Calu3 (cell line): ENCODE measurements at regions not wholly inside any gene's neighbourhood (a gene's known extent, or its start where the extent isn't known, plus 50 kb on each side); places are given as distances from the start of the nearest gene placed in this dataset.

Experiments used
- BruUV-seq: library from RNA; stranded (reverse); fragments of 400-500 nt; replicated peaks from 2 replicates; lab custom pipeline; 2021; lab: Mats Ljungman, UMichigan
- CTCF ChIA-PET: fragments of 300-600 bp; sonication (Branson Sonifier 250); formaldehyde crosslinking; loops from one replicate; lab custom pipeline; 2022; ENCODE audit warnings: antibody characterized with exemption; lab: Charles Lee
- DNase-seq: peaks from one replicate; pipeline ENCODE4 v3.0.0; 2022
- H3K27ac Mint-ChIP-seq: one replicate; pipeline ENCODE4 v1.8.0; 2022; ENCODE audit warnings: mixed read lengths; ENCODE audit not compliant: unreplicated experiment
- H3K27me3 Mint-ChIP-seq: one replicate; pipeline ENCODE4 v1.8.0; 2022; ENCODE audit warnings: mixed read lengths; ENCODE audit not compliant: unreplicated experiment
- H3K36me3 Mint-ChIP-seq: one replicate; pipeline ENCODE4 v1.8.0; 2022; ENCODE audit warnings: mild to moderate bottlenecking, moderate library complexity, mixed read lengths; ENCODE audit not compliant: insufficient read depth, unreplicated experiment
- H3K4me1 Mint-ChIP-seq: one replicate; pipeline ENCODE4 v1.8.0; 2022; ENCODE audit warnings: mild to moderate bottlenecking, low read depth, mixed read lengths; ENCODE audit not compliant: unreplicated experiment
- H3K4me3 Mint-ChIP-seq: one replicate; pipeline ENCODE4 v1.8.0; 2022; ENCODE audit warnings: mild to moderate bottlenecking, low read depth, moderate library complexity, mixed read lengths; ENCODE audit not compliant: unreplicated experiment
- H3K9me3 Mint-ChIP-seq: one replicate; pipeline ENCODE4 v1.8.0; 2022; ENCODE audit warnings: low read depth, mixed read lengths; ENCODE audit not compliant: unreplicated experiment
- CTCF ChIP-seq: fragments of 200-600 bp; IDR thresholded peaks from one replicate; pipeline ENCODE4 v1.8.0; 2022; ENCODE audit warnings: antibody characterized with exemption; ENCODE audit not compliant: unreplicated experiment
- intact Hi-C: fragments of 100-400 bp; cut with micrococcal nuclease; formaldehyde crosslinking; loops from one replicate; pipeline ENCODE4 v1.10.0; 2022; ENCODE audit not compliant: unreplicated experiment

GRCh38 chr11:76728227-76728626 lies 54.9 kb upstream of the TSKU start:
- CTCF ChIA-PET = no interaction called here
- no peaks in the 10 kb centered on the region for H3K4me1 Mint-ChIP-seq
- peaks cover 71% of the 10 kb centered on the region for H3K27me3 Mint-ChIP-seq
- DNase-seq = no peak
- peaks cover 3% of the 10 kb centered on the region for H3K36me3 Mint-ChIP-seq
- no TSS peak for BruUV-seq
- H3K27ac Mint-ChIP-seq = no peak overlapping the region
- TF ChIP-seq CTCF = no peak
- no peaks in the 10 kb centered on the region for H3K9me3 Mint-ChIP-seq
- intact Hi-C loops = no loop called here
- no peak overlapping the region for H3K4me3 Mint-ChIP-seq

GRCh38 chr11:76728778-76729177 lies 54.4 kb upstream of the TSKU start:
- Mint-ChIP-seq H3K27ac (no peak overlapping the region), H3K9me3 (no peaks in the 10 kb centered on the region), H3K4me3 (no peak overlapping the region), H3K36me3 (peaks cover 3% of the 10 kb centered on the region), H3K27me3 (peaks cover 66% of the 10 kb centered on the region), H3K4me1 (no peaks in the 10 kb centered on the region)
- intact Hi-C loops = no loop called here
- no peak for TF ChIP-seq CTCF
- no peak for DNase-seq
- no TSS peak for BruUV-seq
- CTCF ChIA-PET = interaction anchor here (1.4 kb wide), 1 partner anchor 191 kb away, joined by 3 read pairs; no protein-coding TSS in a partner anchor

GRCh38 chr11:76729214-76729613 lies 53.9 kb upstream of the TSKU start:
- CTCF ChIA-PET = interaction anchor here (1.4 kb wide), 1 partner anchor 191 kb away, joined by 3 read pairs; no protein-coding TSS in a partner anchor
- intact Hi-C loops = no loop called here
- peaks cover 62% of the 10 kb centered on the region for H3K27me3 Mint-ChIP-seq

GRCh38 chr11:76730887-76731565 lies 52.1 kb upstream of the TSKU start:
- no peaks in the 10 kb centered on the region for H3K4me1 Mint-ChIP-seq
- peaks cover 44% of the 10 kb centered on the region for H3K27me3 Mint-ChIP-seq
- no peak overlapping the region for H3K27ac Mint-ChIP-seq
- H3K4me3 Mint-ChIP-seq = no peak overlapping the region
- DNase-seq = no peak
- TF ChIP-seq CTCF = no peak
- CTCF ChIA-PET = no interaction called here
- intact Hi-C loops = no loop called here
- BruUV-seq = no TSS peak
- peaks cover 3% of the 10 kb centered on the region for H3K36me3 Mint-ChIP-seq
- H3K9me3 Mint-ChIP-seq = no peaks in the 10 kb centered on the region

More at GRCh38 chr11:76729214-76729613, 53.9 kb upstream of the TSKU start:
- DNase-seq = no peak
- Mint-ChIP-seq H3K4me3 (no peak overlapping the region), H3K36me3 (peaks cover 3% of the 10 kb centered on the region), H3K27ac (no peak overlapping the region), H3K4me1 (no peaks in the 10 kb centered on the region), H3K9me3 (no peaks in the 10 kb centered on the region)
- BruUV-seq = no TSS peak
- TF ChIP-seq CTCF = no peak
